HG03280 (cell line): ENCODE measurements at regions not wholly inside any gene's neighbourhood (a gene's known extent, or its start where the extent isn't known, plus 50 kb on each side); places are given as distances from the start of the nearest gene placed in this dataset.
A peak's percentile ranks its signal among the peaks of the same experiment; 100 is the strongest.

ENCODE experiments used
- ATAC-seq: cut with Tn5 transposase; IDR thresholded peaks from one replicate; pipeline ENCODE4 v1.9.1; 2021; ENCODE audit warnings: mild to moderate bottlenecking, moderate library complexity; ENCODE audit not compliant: unreplicated experiment

GRCh38 chr18:70446063-70446462, 157.2 kb downstream of the SOCS6 start:
- no peak for ATAC-seq

- no peak for ATAC-seq
Observed at GRCh38 chr18:70442933-70443332, 154.1 kb downstream of the SOCS6 start.

- no peak for ATAC-seq
Observed at GRCh38 chr18:70432804-70433400, 144.1 kb downstream of the SOCS6 start.

DNA sequence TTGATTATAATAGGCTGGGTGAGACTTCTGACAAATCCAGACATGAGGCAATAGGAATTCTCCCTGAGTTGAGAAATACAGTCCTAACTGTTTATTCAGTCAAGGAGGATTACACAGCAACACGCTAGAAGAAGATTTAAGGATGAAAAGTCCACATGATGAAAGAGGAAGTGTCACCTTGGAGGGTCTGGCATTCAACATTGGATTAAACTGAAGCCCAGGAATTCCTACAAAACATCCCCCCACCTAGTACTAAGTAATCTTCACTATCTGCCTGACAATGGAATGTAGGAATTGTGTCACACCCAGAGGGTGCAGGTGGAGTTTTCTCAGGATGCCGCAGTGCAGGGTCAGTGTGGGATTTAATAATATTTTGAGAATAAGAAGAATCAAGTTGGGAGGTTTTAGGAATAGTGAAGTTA, 142.4 kb downstream of the SOCS6 start:
- ATAC-seq: no peak

DNA sequence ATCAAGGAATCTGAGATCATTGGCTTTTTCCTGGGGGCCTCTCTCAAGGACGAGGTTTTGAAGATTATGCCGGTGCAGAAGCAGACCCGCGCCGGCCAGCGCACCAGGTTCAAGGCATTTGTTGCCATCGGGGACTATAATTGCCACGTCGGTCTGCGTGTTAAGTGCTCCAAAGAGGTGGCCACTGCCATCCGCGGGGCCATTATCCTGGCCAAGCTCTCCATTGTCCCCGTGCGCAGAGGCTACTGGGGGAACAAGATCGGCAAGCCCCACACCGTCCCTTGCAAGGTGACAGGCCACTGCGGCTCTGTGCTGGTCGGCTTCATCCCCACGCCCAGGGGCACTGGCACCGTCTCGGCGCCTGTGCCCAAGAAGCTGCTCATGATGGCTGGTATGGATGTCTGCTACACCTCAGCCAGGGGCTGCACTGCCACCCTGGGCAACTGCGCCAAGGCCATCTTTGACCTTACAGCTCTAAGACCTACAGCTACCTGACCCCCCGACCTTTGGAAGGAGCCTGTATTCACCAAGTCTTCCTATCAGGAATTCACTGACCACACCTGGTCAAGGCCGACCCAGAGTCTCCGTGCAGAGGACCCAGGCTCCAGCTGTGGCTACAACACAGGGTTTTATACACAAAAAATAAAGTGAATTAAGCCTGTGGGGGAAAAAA, 141.8 kb downstream of the SOCS6 start:
- ATAC-seq: no peak

- ATAC-seq: no peak
Observed at GRCh38 chr18:70429847-70430500, 141.1 kb downstream of the SOCS6 start.

DNA sequence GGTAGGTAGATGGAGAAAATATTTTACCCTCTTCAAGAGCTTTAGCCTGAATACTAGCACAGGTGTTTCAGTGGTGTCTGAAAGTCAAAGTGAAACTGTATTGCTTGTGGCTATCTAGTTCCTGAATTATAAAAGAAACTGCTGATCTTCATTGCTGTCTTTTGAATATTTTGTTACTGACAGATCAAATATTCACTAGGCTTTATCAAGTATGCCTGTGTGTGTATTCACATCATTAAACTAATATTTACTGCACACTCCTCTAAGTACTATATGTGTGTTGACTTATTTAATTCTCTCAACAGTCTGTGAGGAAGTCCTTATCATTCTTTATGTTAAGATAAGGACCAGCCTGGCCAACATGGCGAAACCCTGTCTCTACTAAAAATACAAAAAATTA, 139.6 kb downstream of the SOCS6 start:
- peak; percentile 99 for ATAC-seq

DNA sequence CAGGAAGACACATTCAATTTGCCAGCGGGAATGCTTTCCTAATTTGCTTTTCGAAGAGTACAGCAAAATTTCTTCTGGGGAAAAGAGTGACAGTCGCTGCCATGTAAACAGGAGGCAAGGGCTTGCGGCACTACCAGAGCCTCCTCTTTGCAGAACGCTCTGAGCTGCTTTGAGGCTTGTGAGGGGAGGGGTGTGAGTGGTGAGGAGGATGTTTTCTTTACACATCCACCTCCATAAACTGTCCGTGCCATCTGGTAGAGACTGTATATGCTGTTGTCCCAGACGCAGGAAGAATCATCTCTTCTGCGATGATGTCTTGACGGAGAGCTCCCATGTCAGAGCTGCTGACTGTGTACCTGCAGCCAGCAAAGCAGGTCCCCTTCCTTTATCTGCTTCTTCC, 138.0 kb downstream of the SOCS6 start:
- ATAC-seq: no peak

GRCh38 chr18:70425236-70425635, 136.4 kb downstream of the SOCS6 start:
- no peak for ATAC-seq

- no peak for ATAC-seq
Observed at GRCh38 chr18:70423988-70424387, 135.1 kb downstream of the SOCS6 start.

DNA sequence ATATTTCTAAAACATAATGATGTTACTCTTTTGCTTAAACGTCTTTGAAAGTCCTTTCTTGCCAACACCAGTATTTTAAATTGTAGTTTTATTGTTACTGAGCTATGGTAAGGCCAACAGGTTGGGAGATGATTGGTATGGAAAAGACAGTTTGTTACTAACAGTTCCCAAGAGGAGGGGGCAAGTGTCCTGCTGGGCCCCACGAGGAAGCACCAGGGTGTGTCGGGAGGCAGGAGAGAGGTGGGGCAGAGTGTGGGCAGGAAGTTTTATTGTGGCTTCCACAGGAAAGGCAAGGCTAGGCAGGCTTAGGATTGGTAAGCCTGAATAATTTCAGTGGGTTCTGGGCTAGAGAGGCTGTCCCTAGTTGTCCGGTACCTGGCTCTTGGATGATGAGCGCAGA, 134.3 kb downstream of the SOCS6 start:
- no peak for ATAC-seq

DNA sequence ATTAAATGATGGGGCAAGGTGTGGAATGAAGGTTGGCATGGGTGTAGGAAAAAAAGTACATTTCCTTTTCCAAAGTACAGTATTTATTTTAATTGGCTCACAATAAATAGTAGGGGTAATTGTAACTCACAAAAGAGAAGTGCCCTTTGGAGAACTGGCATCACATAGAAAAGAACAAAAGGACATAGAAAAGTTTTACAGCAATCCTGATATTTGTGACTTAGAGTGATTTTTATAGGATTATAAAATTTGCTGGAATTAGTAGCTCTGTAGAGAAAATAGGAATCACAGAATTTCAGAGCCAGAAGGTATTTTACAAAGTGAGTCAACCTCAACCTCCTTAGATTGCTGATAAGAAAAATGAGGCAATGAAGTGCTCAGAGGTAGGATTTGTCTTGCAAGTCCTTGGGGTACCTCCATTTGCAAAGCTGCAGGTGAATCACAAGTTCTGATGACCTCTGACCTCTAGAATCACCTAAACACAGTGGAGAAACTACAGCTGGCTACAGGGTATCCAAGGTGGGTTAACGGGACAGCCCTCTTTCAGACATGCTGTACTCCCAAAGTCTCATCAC, 133.6 kb downstream of the SOCS6 start:
- ATAC-seq: no peak

GRCh38 chr18:70421471-70422390, 132.9 kb downstream of the SOCS6 start:
- ATAC-seq: no peak

- ATAC-seq: no peak
Observed at GRCh38 chr18:70420146-70420898, 131.5 kb downstream of the SOCS6 start.

DNA sequence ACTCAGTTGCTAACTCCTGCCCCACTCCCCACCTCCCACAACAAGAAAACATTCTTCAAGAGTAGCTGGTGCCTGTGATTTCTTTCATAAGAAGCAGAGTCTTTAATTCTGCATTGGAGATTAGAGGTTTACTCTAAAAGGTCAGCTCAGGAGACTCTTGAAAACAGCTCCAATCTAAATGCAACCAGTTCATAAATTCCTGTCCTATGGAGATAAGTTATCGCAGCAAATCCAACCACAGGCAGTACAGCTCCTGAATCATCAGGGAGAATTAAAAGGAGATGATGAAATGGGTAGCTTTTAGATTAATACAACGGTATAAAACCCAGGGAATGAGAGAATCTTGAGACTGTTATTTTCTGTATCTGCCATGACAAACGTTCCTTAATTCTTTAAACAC, 130.7 kb downstream of the SOCS6 start:
- ATAC-seq: no peak

GRCh38 chr18:70418546-70419311, 129.9 kb downstream of the SOCS6 start:
- peak; percentile 95 for ATAC-seq

- no peak for ATAC-seq
Observed at GRCh38 chr18:70417847-70418246, 129.0 kb downstream of the SOCS6 start.

- ATAC-seq: no peak
Observed at GRCh38 chr18:70416496-70416895, 127.7 kb downstream of the SOCS6 start.

DNA sequence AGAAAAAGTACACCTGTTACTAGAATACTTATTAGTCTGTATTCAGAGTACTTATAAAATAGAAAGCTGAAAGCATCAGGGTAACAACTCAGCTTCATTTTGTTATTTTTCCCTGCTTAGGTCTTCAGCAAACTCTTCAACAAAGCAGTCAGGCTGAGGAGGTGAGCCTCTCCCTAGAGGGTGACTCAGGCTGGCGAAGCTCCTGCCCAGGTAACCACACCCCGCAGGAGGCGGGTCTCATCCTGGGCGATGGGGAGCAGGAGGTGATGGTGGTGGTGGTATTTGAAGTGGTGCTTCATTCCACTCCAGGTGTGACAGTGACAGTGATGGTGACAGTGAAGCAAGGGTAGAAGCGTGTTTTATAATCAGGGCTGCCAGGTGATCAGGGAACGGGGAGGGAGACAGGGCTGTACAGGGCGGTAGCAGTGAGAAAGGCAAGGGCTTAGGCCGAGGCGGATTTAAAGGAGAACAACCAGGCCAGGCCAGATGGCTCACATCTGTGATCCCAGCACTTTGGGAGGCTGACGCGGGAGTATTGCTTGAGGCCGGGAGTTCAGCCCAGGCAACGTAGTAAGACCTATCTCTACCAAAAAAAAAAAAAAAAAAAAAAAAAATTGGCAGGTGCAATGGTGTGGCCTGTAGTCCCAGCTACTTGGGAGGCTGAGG, 127.1 kb downstream of the SOCS6 start:
- ATAC-seq: no peak
